GM21576 (cell line): ENCODE measurements at regions not wholly inside any gene's neighbourhood (a gene's known extent, or its start where the extent isn't known, plus 50 kb on each side); places are given as distances from the start of the nearest gene placed in this dataset.
"Not testable (repeated sequence)": the region's sequence is repeated elsewhere in the genome, so short reads cannot be mapped to it uniquely, and the experiment has no call there.

Experiments used
- ATAC-seq: cut with Tn5 transposase; IDR thresholded peaks from one replicate; pipeline ENCODE4 v1.9.1; 2021; ENCODE audit warnings: mild to moderate bottlenecking, moderate library complexity; ENCODE audit not compliant: unreplicated experiment

- not testable (repeated sequence) for ATAC-seq
Measured at GRCh38 chr2:66632882-66633281, 198.0 kb downstream of the MEIS1 start.

GRCh38 chr2:66633631-66634030 lies 198.7 kb downstream of the MEIS1 start:
- ATAC-seq, result no peak

GRCh38 chr2:66634784-66635183 lies 199.9 kb downstream of the MEIS1 start:
- ATAC-seq, result no peak

- ATAC-seq, result no peak
Measured at GRCh38 chr2:66641685-66642084, 206.8 kb downstream of the MEIS1 start.

- not testable (repeated sequence) for ATAC-seq
Measured at GRCh38 chr2:66648081-66648480, 213.2 kb downstream of the MEIS1 start.

GRCh38 chr2:66649006-66649405 lies 214.1 kb downstream of the MEIS1 start:
- ATAC-seq, result no peak

GRCh38 chr2:66651295-66651694 lies 216.4 kb downstream of the MEIS1 start:
- no peak for ATAC-seq

- no peak for ATAC-seq
Measured at GRCh38 chr2:66660804-66661203, 225.9 kb downstream of the MEIS1 start.

- no peak for ATAC-seq
Measured at GRCh38 chr2:66661253-66662173, 226.6 kb downstream of the MEIS1 start.

- ATAC-seq, result no peak
Measured at GRCh38 chr2:66665124-66665984, 230.4 kb downstream of the MEIS1 start.

- no peak for ATAC-seq
Measured at GRCh38 chr2:66667301-66667700, 232.4 kb downstream of the MEIS1 start.

GRCh38 chr2:66673286-66673685 lies 238.4 kb downstream of the MEIS1 start:
- no peak for ATAC-seq

GRCh38 chr2:66674087-66674486 lies 239.2 kb downstream of the MEIS1 start:
- no peak for ATAC-seq

- ATAC-seq, result no peak
Measured at GRCh38 chr2:66675591-66675990, 240.7 kb downstream of the MEIS1 start.

GRCh38 chr2:66679442-66679841 lies 244.5 kb downstream of the MEIS1 start:
- no peak for ATAC-seq

- ATAC-seq, result no peak
Measured at GRCh38 chr2:66682476-66682875, 247.6 kb downstream of the MEIS1 start.

GRCh38 chr2:66683064-66683463 lies 248.1 kb downstream of the MEIS1 start:
- ATAC-seq, result no peak

GRCh38 chr2:66683599-66683998 lies 248.7 kb downstream of the MEIS1 start:
- ATAC-seq, result no peak

GRCh38 chr2:66684289-66684688 lies 249.4 kb downstream of the MEIS1 start:
- ATAC-seq, result no peak

GRCh38 chr2:66686755-66687154 lies 251.8 kb downstream of the MEIS1 start:
- no peak for ATAC-seq

GRCh38 chr2:66688951-66689350 lies 254.0 kb downstream of the MEIS1 start:
- no peak for ATAC-seq
